Lung microvascular endothelial cell (primary cell): ENCODE measurements at regions not wholly inside any gene's neighbourhood (a gene's known extent, or its start where the extent isn't known, plus 50 kb on each side); places are given as distances from the start of the nearest gene placed in this dataset.

ENCODE experiments used
- DNase-seq, 2 donors: peaks; one replicate each; pipeline versions ENCODE4 v3.0.0 to v3.0.0-alpha.2; 2010; ENCODE audit warnings: low read depth in 2 of 2

DNA sequence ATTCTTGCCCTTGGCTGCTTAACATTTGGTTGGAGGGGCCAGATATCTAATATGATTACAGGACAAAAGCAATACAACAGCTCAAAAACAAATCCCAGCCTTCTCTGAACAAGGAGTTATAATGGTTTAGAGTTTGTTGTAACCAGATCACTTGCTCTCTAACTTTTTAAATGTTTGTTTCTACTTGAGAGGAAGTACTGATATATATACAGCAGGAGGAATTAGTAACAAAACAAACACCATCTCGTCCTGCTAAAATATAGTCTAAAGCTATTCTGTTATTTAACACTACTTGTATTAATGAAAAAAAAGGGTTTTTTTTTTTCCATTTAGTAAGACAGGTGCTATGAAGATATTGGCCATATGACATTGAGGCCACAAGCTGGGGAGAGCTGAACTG, 60.9 kb upstream of the TMEM17 start:
- DNase-seq: no peak

DNA sequence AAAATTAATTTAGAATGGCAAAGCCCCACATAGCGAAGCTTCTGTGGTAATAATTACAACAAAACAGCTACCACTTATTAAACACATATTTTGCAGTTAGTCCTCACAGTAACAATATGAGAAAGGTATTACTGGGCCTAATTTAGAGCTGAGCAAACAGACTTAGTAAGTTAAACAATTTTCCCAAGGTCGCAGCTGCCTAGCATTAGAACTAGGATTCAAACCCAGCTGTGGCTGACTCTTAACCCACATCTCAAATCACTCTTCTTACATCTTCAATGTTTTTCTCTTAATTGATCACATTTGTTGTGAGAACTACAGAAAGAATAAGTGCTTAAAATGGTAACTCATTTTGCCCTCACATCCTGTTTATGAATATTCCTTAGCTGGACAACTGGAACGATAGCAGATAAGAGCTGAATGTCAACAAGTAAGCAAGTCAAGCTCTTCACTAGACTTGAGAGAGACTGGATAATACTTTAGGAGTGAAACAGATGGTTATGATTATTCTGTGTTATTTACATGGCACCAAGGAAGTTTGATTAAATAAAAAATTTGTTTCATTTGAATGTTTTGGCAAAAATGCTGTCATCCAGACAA, 59.4 kb upstream of the TMEM17 start:
- DNase-seq: no peak

DNA sequence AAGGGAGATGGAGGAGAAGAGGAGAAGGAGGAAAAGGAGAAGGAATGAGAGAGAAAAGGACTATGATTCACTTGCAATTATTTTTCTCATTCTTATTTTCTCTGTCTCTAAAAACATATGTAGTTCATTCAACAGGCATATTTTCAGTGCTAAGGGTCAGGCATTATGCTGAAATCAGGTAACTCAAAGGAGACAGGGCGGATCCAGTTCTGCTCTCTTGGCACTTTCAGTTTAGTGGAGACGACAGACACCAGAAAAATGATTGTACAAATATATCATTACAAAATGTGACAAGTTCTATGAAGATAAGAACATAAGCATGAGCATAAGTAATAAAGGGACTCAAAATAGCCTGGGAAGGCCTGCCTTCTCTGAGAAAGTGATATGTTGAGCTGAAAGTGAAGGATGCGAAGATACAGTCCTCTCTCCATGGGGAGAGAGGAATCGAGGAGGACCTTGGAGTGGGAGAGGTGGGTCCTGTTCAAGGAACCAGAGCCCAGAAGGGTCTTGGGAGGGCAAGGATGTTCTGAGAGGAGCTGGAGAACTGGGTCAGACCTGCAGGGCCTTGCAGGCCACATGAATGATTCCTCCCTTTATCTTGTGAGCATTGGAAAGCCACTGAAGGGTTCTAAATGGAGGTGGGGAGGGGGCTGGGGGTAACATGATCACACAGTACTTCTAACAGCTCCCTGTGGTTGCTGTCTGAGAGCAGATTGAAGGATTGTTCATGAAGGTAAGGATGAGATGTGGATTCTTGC, 58.6 kb upstream of the TMEM17 start:
- DNase-seq: no peak

DNA sequence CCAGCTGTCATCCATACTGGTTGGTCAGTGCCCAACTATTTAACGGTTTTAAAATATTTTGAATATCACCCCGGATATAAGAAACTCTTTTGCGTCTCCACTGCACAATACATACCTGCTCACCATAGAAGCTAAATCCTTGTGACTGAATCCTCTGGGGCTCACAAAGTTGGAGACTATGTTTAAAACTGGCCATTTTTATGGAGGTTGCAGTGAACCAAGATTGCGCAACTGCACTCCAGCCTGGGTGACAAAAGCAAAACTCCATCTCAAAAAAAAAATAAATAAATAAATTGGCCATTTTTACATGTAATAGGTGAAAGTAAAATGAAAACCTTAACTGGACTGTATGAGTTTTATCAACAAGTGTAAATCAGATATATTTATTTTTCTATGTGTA, 55.6 kb upstream of the TMEM17 start:
- DNase-seq: no peak

DNA sequence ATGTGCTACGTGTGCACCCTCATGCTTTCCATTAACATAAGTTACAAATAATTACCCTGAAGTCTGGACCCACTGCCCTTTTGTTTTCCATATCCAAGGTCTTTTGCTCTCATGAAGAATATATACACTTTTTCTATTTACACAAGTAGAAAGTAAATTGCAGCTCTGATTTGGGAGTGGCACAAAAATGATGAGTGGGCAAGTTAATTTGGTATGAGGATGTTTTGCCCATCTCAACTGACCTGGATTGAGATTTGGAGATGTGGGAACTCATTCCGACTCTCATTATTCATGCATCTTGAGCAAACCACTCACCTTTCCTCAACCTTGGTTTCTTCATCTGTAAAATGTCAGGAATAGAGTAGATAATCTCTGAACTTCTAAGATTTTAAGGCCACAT, 53.6 kb upstream of the TMEM17 start:
- no peak for DNase-seq

DNA sequence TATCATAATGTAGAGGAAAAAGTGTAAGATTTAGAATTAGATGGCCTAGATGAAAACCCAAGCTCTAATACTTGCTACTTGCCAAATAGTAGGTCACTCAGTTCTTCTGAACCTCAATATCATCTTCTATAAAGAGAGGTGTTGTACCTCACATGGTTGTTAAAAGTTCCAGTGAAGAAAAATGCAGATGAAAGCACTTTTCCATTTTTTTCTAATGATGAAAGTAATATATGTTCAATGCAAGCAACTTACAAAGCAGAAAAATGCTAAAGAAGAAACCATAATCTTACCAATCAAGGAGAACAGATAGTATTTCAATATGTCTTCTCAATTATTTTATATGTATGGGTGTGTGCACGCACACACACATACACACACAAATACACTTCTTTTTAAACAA, 52.7 kb upstream of the TMEM17 start:
- no peak for DNase-seq

DNA sequence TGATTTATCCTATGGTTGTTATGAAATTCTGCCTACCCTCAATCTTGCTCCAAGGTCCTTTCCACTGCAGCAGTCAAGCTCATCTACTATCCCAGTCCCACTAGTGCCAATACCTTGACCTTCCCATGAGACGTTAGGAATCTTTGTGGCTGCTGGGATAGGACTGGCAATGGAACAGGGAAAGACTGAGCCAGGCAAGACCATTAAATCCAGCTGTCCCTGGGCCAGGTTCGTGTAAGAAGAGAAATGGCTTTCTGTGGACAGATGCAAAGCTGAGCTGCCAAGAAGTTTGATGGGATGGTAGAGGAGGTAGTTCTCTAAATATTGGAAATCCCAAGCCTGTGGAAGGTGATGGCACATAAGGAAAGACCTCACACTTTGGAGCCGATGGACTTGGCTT, 50.1 kb upstream of the TMEM17 start:
- no peak for DNase-seq
